ENCODE measurements at regions not wholly inside any gene's neighbourhood (a gene's known extent, or its start where the extent isn't known, plus 50 kb on each side); places are given as distances from the start of the nearest gene placed in this dataset.

GRCh38 chr7:34603711-34604444, 54.1 kb upstream of the NPSR1 start:
- TF ChIP-seq SIN3A (IDR thresholded peaks at IDR 0.05; ENCODE audit: low read depth) (no peak), CTCF (IDR thresholded peaks at IDR 0.05 in 2 of 3, conservative IDR thresholded peaks at IDR 0.05 in 1 of 3; ENCODE audit: borderline replicate concordance in 1 of 3, insufficient read depth in 1 of 3, low read depth in 2 of 3, low read length in 2 of 3) (no peak), POLR2A (IDR thresholded peaks at IDR 0.05; ENCODE audit: borderline replicate concordance, extremely low read depth, insufficient read depth, insufficient read length) (no peak), POLR2AphosphoS5 (IDR thresholded peaks at IDR 0.05; ENCODE audit: low read depth, low read length) (no peak), RAD21 (IDR thresholded peaks at IDR 0.05; ENCODE audit: low read depth) (no peak), FOSL1 (IDR thresholded peaks at IDR 0.05; ENCODE audit: low read depth) (no peak), JUND (IDR thresholded peaks at IDR 0.05) (no peak), MAX (IDR thresholded peaks at IDR 0.05) (no peak)
